B cell (primary cell): ENCODE measurements at regions not wholly inside any gene's neighbourhood (a gene's known extent, or its start where the extent isn't known, plus 50 kb on each side); places are given as distances from the start of the nearest gene placed in this dataset.

Source experiments
- ATAC-seq: fragments of 200-7000 bp; cut with Tn5 transposase; one replicate; pipeline ENCODE4 v1.10.0; 2021; ENCODE audit warnings: low read depth, mild to moderate bottlenecking, moderate number of reproducible peaks, moderate library complexity
- CTCF ChIA-PET: fragments of 350-600 bp; sonication (Branson Sonifier 250); formaldehyde crosslinking; loops from one replicate; lab custom pipeline; 2021; ENCODE audit warnings: antibody characterized with exemption, inconsistent platforms; lab: Charles Lee
- POLR2A ChIA-PET: fragments of 350-600 bp; sonication (Branson Sonifier 250); formaldehyde crosslinking; loops from one replicate; lab custom pipeline; 2021; ENCODE audit warnings: antibody characterized with exemption; lab: Charles Lee
- DNase-seq: peaks from one replicate; pipeline ENCODE4 v3.0.0; 2013
- H2AFZ ChIP-seq: 2 replicates; pipeline ENCODE4 v1.6.1; 2012; ENCODE audit warnings: mild to moderate bottlenecking, low read depth, low read length; ENCODE audit not compliant: insufficient read depth, poor library complexity, severe bottlenecking
- H3K27ac ChIP-seq, 2 donors: 1 replicate in 1 of 2; 2 replicates in 1 of 2; pipeline ENCODE4 v1.5.1; 2012 to 2013; ENCODE audit warnings: low read length in 2 of 2, mild to moderate bottlenecking in 2 of 2, moderate library complexity in 1 of 2
- H3K27me3 ChIP-seq, 4 experiments: fragments of 200-600 bp in 1 of 4; sonication (generic) in 1 of 4; replicated peaks in 1 of 4; 1 replicate in 2 of 4; 2 replicates in 2 of 4; pipeline versions ENCODE4 v1.6.1 to v1.7.0; 2013 to 2016; ENCODE audit warnings: low read length in 3 of 4, mild to moderate bottlenecking in 2 of 4, mixed read lengths in 1 of 4, moderate library complexity in 1 of 4; ENCODE audit not compliant: insufficient read depth in 4 of 4, control insufficient read depth in 3 of 4; ENCODE audit errors: control extremely low read depth in 1 of 4
- H3K36me3 ChIP-seq, 2 experiments: replicated peaks in 1 of 2; 1 replicate in 1 of 2; 2 replicates in 1 of 2; pipeline versions ENCODE4 v1.6.1 to v1.7.1; 2013; ENCODE audit warnings: low read length in 1 of 2; ENCODE audit not compliant: insufficient read depth in 2 of 2, control insufficient read depth in 1 of 2; ENCODE audit errors: control extremely low read depth in 1 of 2, extremely low read depth in 1 of 2
- H3K4me1 ChIP-seq, 2 donors: fragments of 200-600 bp in 1 of 2; sonication (generic) in 1 of 2; 1 replicate in 1 of 2; 2 replicates in 1 of 2; pipeline versions ENCODE4 v1.5.1 to v1.6.1; 2013 to 2017; ENCODE audit warnings: low read length in 2 of 2; ENCODE audit not compliant: control insufficient read depth in 2 of 2, insufficient read depth in 2 of 2
- H3K4me2 ChIP-seq: replicated peaks from 2 replicates; pipeline ENCODE3; 2012; ENCODE audit warnings: mild to moderate bottlenecking, low read depth, low read length; ENCODE audit not compliant: poor library complexity, severe bottlenecking
- H3K4me3 ChIP-seq, 5 experiments: fragments of 200-600 bp in 1 of 5; sonication (generic) in 1 of 5; 1 replicate in 3 of 5; 2 replicates in 2 of 5; pipeline versions ENCODE4 v1.5.1 to v1.7.0; 2011 to 2016; ENCODE audit warnings: low read length in 4 of 5, mild to moderate bottlenecking in 4 of 5, low read depth in 2 of 5, control low read depth in 1 of 5, moderate library complexity in 1 of 5; ENCODE audit not compliant: insufficient read depth in 1 of 5; ENCODE audit errors: control extremely low read depth in 1 of 5, extremely low read depth in 1 of 5
- H3K79me2 ChIP-seq: fragments of 200-600 bp; sonication (generic); one replicate; pipeline ENCODE4 v1.6.0; 2016; ENCODE audit warnings: low read length; ENCODE audit not compliant: control insufficient read depth, insufficient read depth
- H3K9ac ChIP-seq: fragments of 200-600 bp; sonication (generic); 2 replicates; pipeline ENCODE4 v1.6.1; 2017; ENCODE audit warnings: mild to moderate bottlenecking, low read length, moderate library complexity
- H3K9me3 ChIP-seq, 3 donors: one replicate each; pipeline versions ENCODE4 v1.6.1 to v1.7.1; 2013; ENCODE audit warnings: low read length in 2 of 3; ENCODE audit not compliant: control insufficient read depth in 2 of 3, insufficient read depth in 1 of 3; ENCODE audit errors: control extremely low read depth in 1 of 3
- H4K20me1 ChIP-seq: 2 replicates; pipeline ENCODE4 v1.6.0; 2012; ENCODE audit warnings: mild to moderate bottlenecking, low read length; ENCODE audit not compliant: insufficient read depth, control insufficient read depth, poor library complexity, severe bottlenecking
- H3K27ac Mint-ChIP-seq: one replicate; pipeline ENCODE4 v1.8.0; 2021; ENCODE audit warnings: mixed read lengths
- H3K27me3 Mint-ChIP-seq: one replicate; pipeline ENCODE4 v1.8.0; 2021; ENCODE audit warnings: mixed read lengths
- H3K4me1 Mint-ChIP-seq: one replicate; pipeline ENCODE4 v1.8.0; 2021; ENCODE audit warnings: mixed read lengths
- H3K4me3 Mint-ChIP-seq: one replicate; pipeline ENCODE4 v1.8.0; 2021; ENCODE audit warnings: mixed read lengths
- H3K9me3 Mint-ChIP-seq: one replicate; pipeline ENCODE4 v1.8.0; 2022; ENCODE audit warnings: mixed read lengths; ENCODE audit not compliant: insufficient read depth
- CTCF ChIP-seq: fragments of 200-600 bp; IDR thresholded peaks from one replicate; pipeline ENCODE4 v1.8.0; 2022; ENCODE audit warnings: antibody characterized with exemption, mild to moderate bottlenecking
- EZH2 ChIP-seq: IDR thresholded peaks from 2 replicates; pipeline ENCODE4 v1.6.1; 2012; ENCODE audit warnings: borderline replicate concordance, low read depth, mild to moderate bottlenecking, moderate library complexity, low read length; ENCODE audit not compliant: insufficient read depth, poor library complexity, severe bottlenecking
- WGBS: methylation state at CpG from one replicate; pipeline ENCODE4 v1.1.5; 2013; ENCODE audit warnings: missing lambda C conversion rate; ENCODE audit not compliant: insufficient coverage; 5-methylcytosine and 5-hydroxymethylcytosine counted together
- intact Hi-C: fragments of 100-400 bp; cut with micrococcal nuclease; formaldehyde crosslinking; loops from one replicate; pipeline ENCODE4 v1.10.0; 2022

- Histone ChIP-seq H3K4me3 (no peak overlapping the region), H3K4me1 (no peaks in the 10 kb centered on the region), H3K4me2 (no peak overlapping the region), H4K20me1 (no peaks in the 10 kb centered on the region), H2AFZ (no peak overlapping the region), H3K9ac (no peak overlapping the region), H3K27me3 (no peaks in the 10 kb centered on the region), H3K9me3 (no peaks in the 10 kb centered on the region), H3K27ac (no peak overlapping the region), H3K79me2 (no peaks in the 10 kb centered on the region), H3K36me3 (no peaks in the 10 kb centered on the region)
- POLR2A ChIA-PET: no interaction called here
- DNase-seq: no peak
- H3K27ac Mint-ChIP-seq: no peak overlapping the region
- H3K4me1 Mint-ChIP-seq: no peaks in the 10 kb centered on the region
- intact Hi-C loops: no loop called here
- H3K9me3 Mint-ChIP-seq: peaks cover 3% of the 10 kb centered on the region
- no CpG with 5 or more reads among the region's 2 CpGs for WGBS
- no peaks in the 10 kb centered on the region for H3K27me3 Mint-ChIP-seq
- TF ChIP-seq EZH2 (no peak), CTCF (no peak)
- CTCF ChIA-PET: no interaction called here
- no peak overlapping the region for H3K4me3 Mint-ChIP-seq
- no peak for ATAC-seq
These were observed 139.6 kb upstream of the ADAMTS9 start for GRCh38 chr3:64827431-64827830.

- ChIA-PET POLR2A (no interaction called here), CTCF (no interaction called here)
- no peak for DNase-seq
- H3K27me3 ChIP-seq: no peaks in the 10 kb centered on the region
- H3K4me2 ChIP-seq: no peak overlapping the region
- H3K36me3 ChIP-seq: no peaks in the 10 kb centered on the region
- intact Hi-C loops: no loop called here
- H3K27ac ChIP-seq: no peak overlapping the region
- ATAC-seq: no peak
- H3K9ac ChIP-seq: no peak overlapping the region
- no peaks in the 10 kb centered on the region for H3K4me1 ChIP-seq
- no peak for TF ChIP-seq EZH2
- no peak for TF ChIP-seq CTCF
- Mint-ChIP-seq H3K4me1 (no peaks in the 10 kb centered on the region), H3K27me3 (no peaks in the 10 kb centered on the region), H3K4me3 (no peak overlapping the region), H3K9me3 (peaks cover 3% of the 10 kb centered on the region), H3K27ac (no peak overlapping the region)
- no peaks in the 10 kb centered on the region for H3K79me2 ChIP-seq
- H3K9me3 ChIP-seq: no peaks in the 10 kb centered on the region
- no peaks in the 10 kb centered on the region for H4K20me1 ChIP-seq
- H3K4me3 ChIP-seq: no peak overlapping the region
- H2AFZ ChIP-seq: no peak overlapping the region
These were observed 139.2 kb upstream of the ADAMTS9 start for GRCh38 chr3:64827019-64827418.
